WTC11 (cell line): ENCODE measurements at regions not wholly inside any gene's neighbourhood (a gene's known extent, or its start where the extent isn't known, plus 50 kb on each side); places are given as distances from the start of the nearest gene placed in this dataset.

ENCODE experiments used
- ATAC-seq: fragments of 200-7000 bp; cut with Tn5 transposase; 2 replicates; pipeline ENCODE4 v1.10.0; 2021; ENCODE audit warnings: mild to moderate bottlenecking, moderate library complexity
- CTCF ChIA-PET: fragments of 300-600 bp; sonication (Branson Sonifier 250); formaldehyde crosslinking; loops from one replicate; lab custom pipeline; 2021; ENCODE audit warnings: antibody characterized with exemption; lab: Charles Lee
- POLR2A ChIA-PET: fragments of 350-600 bp; sonication (Branson Sonifier 250); formaldehyde crosslinking; loops from one replicate; lab custom pipeline; 2021; ENCODE audit warnings: antibody characterized with exemption; lab: Charles Lee
- DNase-seq: peaks from one replicate; pipeline ENCODE4 v3.0.0; 2021; ENCODE audit warnings: low spot score
- H3K27ac Mint-ChIP-seq: 2 replicates; pipeline ENCODE4 v1.8.0; 2021; ENCODE audit warnings: mixed read lengths
- H3K27me3 Mint-ChIP-seq: 2 replicates; pipeline ENCODE4 v1.8.0; 2021; ENCODE audit warnings: low read depth, mild to moderate bottlenecking, moderate library complexity, mixed read lengths
- H3K36me3 Mint-ChIP-seq: 2 replicates; pipeline ENCODE4 v1.8.0; 2021; ENCODE audit warnings: mixed read lengths
- H3K4me1 Mint-ChIP-seq: 2 replicates; pipeline ENCODE4 v1.8.0; 2022; ENCODE audit warnings: mixed read lengths
- H3K4me3 Mint-ChIP-seq: 2 replicates; pipeline ENCODE4 v1.8.0; 2021; ENCODE audit warnings: mild to moderate bottlenecking, moderate library complexity, mixed read lengths
- H3K9me3 Mint-ChIP-seq: 2 replicates; pipeline ENCODE4 v1.8.0; 2021; ENCODE audit warnings: mixed read lengths
- CREB1 ChIP-seq: sonication (generic); formaldehyde crosslinking; IDR thresholded peaks from 2 replicates; pipeline ENCODE4 v1.8.0; 2023; ENCODE audit warnings: mild to moderate bottlenecking, missing genetic modification reagents
- E2F1 ChIP-seq: sonication (generic); formaldehyde crosslinking; IDR thresholded peaks from 2 replicates; pipeline ENCODE4 v1.8.0; 2022; ENCODE audit warnings: mild to moderate bottlenecking, missing genetic modification reagents
- GABPB1 ChIP-seq: sonication (generic); formaldehyde crosslinking; IDR thresholded peaks from 2 replicates; pipeline ENCODE4 v1.8.1; 2023; ENCODE audit warnings: mild to moderate bottlenecking, missing genetic modification reagents
- MAX ChIP-seq: sonication (generic); formaldehyde crosslinking; IDR thresholded peaks from 2 replicates; pipeline ENCODE4 v1.8.0; 2022; ENCODE audit warnings: mild to moderate bottlenecking, missing genetic modification reagents
- MXD4 ChIP-seq: fragments of 250-450 bp; sonication (Bioruptor Pico); IDR thresholded peaks from 2 replicates; pipeline ENCODE4 v1.8.0; 2021; ENCODE audit warnings: mild to moderate bottlenecking, moderate library complexity, borderline replicate concordance
- MYBL2 ChIP-seq: sonication (generic); formaldehyde crosslinking; IDR thresholded peaks from 2 replicates; pipeline ENCODE4 v1.8.1; 2023; ENCODE audit warnings: mild to moderate bottlenecking, moderate library complexity, missing genetic modification reagents
- NR2C2 ChIP-seq: sonication (generic); formaldehyde crosslinking; IDR thresholded peaks from 2 replicates; pipeline ENCODE4 v1.8.0; 2022; ENCODE audit warnings: mild to moderate bottlenecking, missing genetic modification reagents
- SMAD4 ChIP-seq: sonication (generic); formaldehyde crosslinking; IDR thresholded peaks from 2 replicates; pipeline ENCODE4 v1.8.0; 2022; ENCODE audit warnings: mild to moderate bottlenecking, missing genetic modification reagents
- TCF7 ChIP-seq: sonication (generic); formaldehyde crosslinking; IDR thresholded peaks from 2 replicates; pipeline ENCODE4 v1.8.0; 2022; ENCODE audit warnings: mild to moderate bottlenecking, low read depth, missing genetic modification reagents, moderate library complexity
- TEAD4 ChIP-seq: sonication (generic); formaldehyde crosslinking; IDR thresholded peaks from 2 replicates; pipeline ENCODE4 v1.8.0; 2022; ENCODE audit warnings: mild to moderate bottlenecking, missing genetic modification reagents
- TP53 ChIP-seq: sonication (generic); formaldehyde crosslinking; IDR thresholded peaks from 2 replicates; pipeline ENCODE4 v1.8.1; 2023; ENCODE audit warnings: mild to moderate bottlenecking, missing genetic modification reagents
- ZBTB21 ChIP-seq: sonication (generic); formaldehyde crosslinking; IDR thresholded peaks from 2 replicates; pipeline ENCODE4 v1.8.1; 2023; ENCODE audit warnings: mild to moderate bottlenecking, missing genetic modification reagents, borderline replicate concordance
- ZNF138 ChIP-seq: sonication (generic); formaldehyde crosslinking; conservative IDR thresholded peaks from 2 replicates; pipeline ENCODE4 v1.8.1; 2022; ENCODE audit warnings: mild to moderate bottlenecking, moderate library complexity, missing genetic modification reagents
- ZNF263 ChIP-seq: sonication (generic); formaldehyde crosslinking; IDR thresholded peaks from 2 replicates; pipeline ENCODE4 v1.8.1; 2022; ENCODE audit warnings: low read depth, mild to moderate bottlenecking, moderate library complexity, missing genetic modification reagents
- ZNF416 ChIP-seq: fragments of 250-450 bp; sonication (Bioruptor Pico); IDR thresholded peaks from 2 replicates; pipeline ENCODE4 v1.9.0; 2021; ENCODE audit warnings: mild to moderate bottlenecking, inconsistent platforms
- ZNF532 ChIP-seq: fragments of 250-450 bp; sonication (Bioruptor Pico); IDR thresholded peaks from 2 replicates; pipeline ENCODE4 v1.9.0; 2021; ENCODE audit warnings: mild to moderate bottlenecking, borderline replicate concordance
- TF ChIP-seq, protein P1 (sequence below): fragments of 200-600 bp; IDR thresholded peaks from 2 replicates; pipeline ENCODE4 v1.8.0; 2022; ENCODE audit warnings: antibody characterized with exemption

DNA sequence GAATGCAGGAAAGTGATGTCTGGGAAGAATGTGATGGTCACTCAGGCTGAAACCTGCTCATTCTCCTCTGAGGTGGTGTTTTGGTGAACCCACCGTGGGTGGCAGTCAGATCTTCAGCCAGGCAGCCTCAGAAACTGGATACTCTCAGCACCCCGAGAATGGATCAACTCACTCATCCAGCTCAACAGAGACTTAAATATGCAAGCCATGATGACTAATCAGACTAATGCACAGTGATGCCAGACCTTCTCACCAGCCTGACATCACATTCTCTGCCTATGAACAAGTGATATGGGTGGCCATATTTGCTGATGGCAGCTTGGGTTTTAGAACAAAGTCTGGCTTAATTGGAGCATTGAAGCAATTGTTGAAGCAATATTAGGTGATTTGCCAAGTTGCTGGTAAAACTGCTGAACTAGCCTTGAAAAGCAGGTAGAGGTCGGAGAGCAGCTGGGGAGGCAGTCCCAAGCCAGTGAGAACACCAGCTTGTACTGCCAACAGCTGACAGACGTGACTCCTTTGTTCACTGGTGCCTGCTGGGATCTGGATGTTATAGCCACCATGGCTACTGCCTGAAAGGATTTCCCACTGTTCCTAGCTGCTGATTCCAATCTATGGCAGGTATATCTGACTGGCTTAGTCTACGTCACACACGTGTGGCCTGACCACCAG is 608.1 kb downstream of the MID1IP1 start:
- Mint-ChIP-seq H3K4me1 (no peaks in the 10 kb centered on the region), H3K36me3 (no peaks in the 10 kb centered on the region), H3K27ac (no peak overlapping the region), H3K9me3 (no peaks in the 10 kb centered on the region), H3K4me3 (no peak overlapping the region), H3K27me3 (0 out of 2 replicates have a peak, but pooled peaks cover 2% of the 10 kb centered on the region)
- no peak for TF ChIP-seq TCF7 (CRISPR knock-in tag)
- no peak for TF ChIP-seq CREB1 (CRISPR knock-in tag)
- no peak for DNase-seq
- CTCF ChIA-PET = no interaction called here
- POLR2A ChIA-PET = no interaction called here
- ATAC-seq = no peak

- no peak for TF ChIP-seq ZNF138
- no peak for TF ChIP-seq SMAD4 (CRISPR knock-in tag)
- no peak for TF ChIP-seq ZNF416 (CRISPR knock-in tag)
- no peak for TF ChIP-seq MXD4 (CRISPR knock-in tag)
- no peak for TF ChIP-seq ZNF532
- no peak for TF ChIP-seq MYBL2
- TF ChIP-seq ZNF263 (CRISPR knock-in tag) = no peak
- TF ChIP-seq TP53 (CRISPR knock-in tag) = no peak
- no peak for TF ChIP-seq TEAD4
- no peak for TF ChIP-seq E2F1
- no peak for TF ChIP-seq GABPB1 (CRISPR knock-in tag)
- TF ChIP-seq NR2C2 (CRISPR knock-in tag) = no peak
- TF ChIP-seq ZBTB21 (CRISPR knock-in tag) = no peak
- TF ChIP-seq, protein P1, sequence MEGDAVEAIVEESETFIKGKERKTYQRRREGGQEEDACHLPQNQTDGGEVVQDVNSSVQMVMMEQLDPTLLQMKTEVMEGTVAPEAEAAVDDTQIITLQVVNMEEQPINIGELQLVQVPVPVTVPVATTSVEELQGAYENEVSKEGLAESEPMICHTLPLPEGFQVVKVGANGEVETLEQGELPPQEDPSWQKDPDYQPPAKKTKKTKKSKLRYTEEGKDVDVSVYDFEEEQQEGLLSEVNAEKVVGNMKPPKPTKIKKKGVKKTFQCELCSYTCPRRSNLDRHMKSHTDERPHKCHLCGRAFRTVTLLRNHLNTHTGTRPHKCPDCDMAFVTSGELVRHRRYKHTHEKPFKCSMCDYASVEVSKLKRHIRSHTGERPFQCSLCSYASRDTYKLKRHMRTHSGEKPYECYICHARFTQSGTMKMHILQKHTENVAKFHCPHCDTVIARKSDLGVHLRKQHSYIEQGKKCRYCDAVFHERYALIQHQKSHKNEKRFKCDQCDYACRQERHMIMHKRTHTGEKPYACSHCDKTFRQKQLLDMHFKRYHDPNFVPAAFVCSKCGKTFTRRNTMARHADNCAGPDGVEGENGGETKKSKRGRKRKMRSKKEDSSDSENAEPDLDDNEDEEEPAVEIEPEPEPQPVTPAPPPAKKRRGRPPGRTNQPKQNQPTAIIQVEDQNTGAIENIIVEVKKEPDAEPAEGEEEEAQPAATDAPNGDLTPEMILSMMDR = no peak
- TF ChIP-seq MAX = no peak
- Mint-ChIP-seq H3K9me3 (no peaks in the 10 kb centered on the region), H3K4me1 (peaks cover 14% of the 10 kb centered on the region), H3K4me3 (no peak overlapping the region), H3K27me3 (no peaks in the 10 kb centered on the region), H3K27ac (no peak overlapping the region), H3K36me3 (no peaks in the 10 kb centered on the region)
- DNase-seq (no peak), ATAC-seq (no peak)
- CTCF ChIA-PET = no interaction called here
- POLR2A ChIA-PET = no interaction called here
Measured at GRCh38 chrX:39414290-39414854, 613.1 kb downstream of the MID1IP1 start.
